Thymus (tissue), 11 donors: ENCODE measurements at regions not wholly inside any gene's neighbourhood (a gene's known extent, or its start where the extent isn't known, plus 50 kb on each side); places are given as distances from the start of the nearest gene placed in this dataset.

Experiments used
- DNase-seq, 9 donors: peaks; one replicate each; pipeline ENCODE4 v3.0.0-alpha.2; 2013; ENCODE audit warnings: low spot score in 9 of 9, low read depth in 6 of 9, missing footprints in 1 of 9
- H3K27ac ChIP-seq, 2 donors: one replicate each; pipeline ENCODE4 v1.5.1; 2013; ENCODE audit warnings: control low read depth in 1 of 2, low read depth in 1 of 2, low read length in 1 of 2, mild to moderate bottlenecking in 1 of 2, moderate library complexity in 1 of 2
- H3K27me3 ChIP-seq, 2 donors: one replicate each; pipeline ENCODE4 v1.5.1; 2013; ENCODE audit warnings: low read length in 1 of 2; ENCODE audit not compliant: control insufficient read depth in 2 of 2, insufficient read depth in 1 of 2
- H3K36me3 ChIP-seq, 2 donors: one replicate each; pipeline ENCODE4 v1.5.1; 2013; ENCODE audit warnings: low read length in 1 of 2, mild to moderate bottlenecking in 1 of 2, moderate library complexity in 1 of 2; ENCODE audit not compliant: control insufficient read depth in 2 of 2, insufficient read depth in 2 of 2
- H3K4me1 ChIP-seq, 2 donors: one replicate each; pipeline ENCODE4 v1.5.1; 2013; ENCODE audit warnings: low read length in 2 of 2; ENCODE audit not compliant: control insufficient read depth in 2 of 2, insufficient read depth in 2 of 2
- H3K4me3 ChIP-seq, 2 donors: one replicate each; pipeline ENCODE4 v1.5.1; 2013; ENCODE audit warnings: low read length in 2 of 2, control low read depth in 1 of 2, mild to moderate bottlenecking in 1 of 2
- H3K9me3 ChIP-seq, 2 donors: one replicate each; pipeline ENCODE4 v1.5.1; 2013; ENCODE audit warnings: low read length in 1 of 2, mild to moderate bottlenecking in 1 of 2; ENCODE audit not compliant: control insufficient read depth in 2 of 2, insufficient read depth in 1 of 2
- WGBS: extraction: QIAGEN DNeasy Blood & Tissue Kit; methylation state at CpG from one replicate; pipeline ENCODE4 v1.1.7; 2013; 5-methylcytosine and 5-hydroxymethylcytosine counted together
- donor health status: healthy.

DNA sequence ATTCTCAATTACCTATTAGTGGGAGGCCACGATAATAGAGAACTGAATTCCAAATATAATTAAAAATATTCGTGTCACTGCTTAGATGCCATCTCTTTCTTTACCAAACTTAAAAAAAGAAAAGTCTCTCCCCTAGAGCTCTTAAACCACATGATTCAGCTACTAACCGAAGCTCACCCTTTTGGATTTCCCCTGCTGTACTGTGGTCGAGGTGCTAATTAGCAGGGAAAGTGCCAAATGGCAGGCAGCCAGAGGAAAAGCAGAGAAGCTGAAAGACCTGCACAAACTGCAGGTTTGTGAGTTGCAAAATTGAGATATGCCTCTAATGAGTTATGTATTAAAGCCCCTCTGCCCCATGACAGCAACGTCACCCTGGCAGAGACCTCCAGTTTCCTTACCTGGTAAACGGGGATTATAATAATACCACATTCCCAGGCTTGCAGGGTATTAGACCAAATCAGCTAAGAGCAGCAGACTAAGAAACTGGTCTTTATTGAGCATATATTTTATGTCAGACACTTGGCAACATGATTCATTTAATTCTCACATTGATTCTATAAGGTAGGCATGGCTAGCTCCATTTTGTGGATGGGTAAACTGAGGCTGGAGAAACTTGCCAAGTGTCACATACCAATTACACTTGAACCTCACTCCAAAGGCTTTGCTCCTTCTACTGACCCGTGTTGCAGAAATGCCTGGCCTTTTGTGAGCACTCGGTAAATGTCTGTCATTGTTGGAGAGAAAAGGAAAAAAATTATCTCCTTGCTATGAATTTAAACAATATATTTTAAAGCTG is 259.7 kb downstream of the LPIN1 start:
- Histone ChIP-seq H3K27ac (no peak overlapping the region), H3K4me1 (no peaks in the 10 kb centered on the region), H3K9me3 (no peaks in the 10 kb centered on the region), H3K4me3 (no peak overlapping the region), H3K36me3 (no peaks in the 10 kb centered on the region), H3K27me3 (no peaks in the 10 kb centered on the region)
- WGBS: 27% methylated on average over 8 of the region's 8 CpGs
- DNase-seq: peak in 6 of 9 donors; percentile 9 to 63 (median 16)

DNA sequence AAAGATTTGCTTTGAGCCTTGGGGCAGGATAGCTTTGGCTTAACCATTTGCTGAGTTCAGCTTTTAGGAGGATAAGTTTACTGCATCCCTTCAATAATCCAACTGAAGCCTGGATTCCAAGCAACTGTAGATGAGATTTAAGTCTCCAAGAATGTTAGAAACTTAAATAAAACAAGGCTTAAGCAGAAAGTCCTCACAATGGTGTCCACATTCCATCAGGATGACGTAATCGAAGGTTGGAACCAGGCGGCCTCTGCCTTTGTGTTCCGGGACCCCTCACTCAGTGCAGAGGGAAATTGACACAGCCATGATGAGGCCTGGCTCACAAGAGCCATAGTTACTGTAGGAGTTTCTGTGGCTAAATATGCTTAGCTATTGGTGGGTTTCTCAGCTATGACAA is 260.4 kb downstream of the LPIN1 start:
- H3K27me3 ChIP-seq: no peaks in the 10 kb centered on the region
- 97% methylated on average over 4 of the region's 4 CpGs for WGBS
- H3K27ac ChIP-seq: no peak overlapping the region
- H3K9me3 ChIP-seq: no peaks in the 10 kb centered on the region
- H3K4me1 ChIP-seq: no peaks in the 10 kb centered on the region
- H3K36me3 ChIP-seq: no peaks in the 10 kb centered on the region
- no peak overlapping the region for H3K4me3 ChIP-seq
- no peak for DNase-seq

DNA sequence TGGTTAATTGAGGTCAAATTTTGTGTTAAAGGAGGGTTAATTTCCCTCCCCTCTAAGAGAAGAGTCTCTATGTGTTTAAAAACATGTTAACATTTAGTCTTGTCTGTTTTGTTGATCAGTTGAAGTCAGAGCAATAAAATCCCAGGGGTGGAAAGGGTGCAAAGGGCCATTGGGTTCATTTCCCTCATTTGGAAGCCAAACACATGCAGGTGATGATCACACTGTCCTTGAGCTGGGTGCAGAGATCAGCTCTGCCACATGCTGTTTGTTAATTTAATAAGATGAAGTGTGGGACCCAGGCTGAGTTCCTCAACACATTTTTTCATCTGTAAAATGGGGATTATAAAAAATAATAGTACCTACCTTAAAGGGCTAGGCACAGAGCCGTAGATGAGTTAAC is 260.9 kb downstream of the LPIN1 start:
- WGBS: 97% methylated on average over 1 of the region's 1 CpG
- H3K27ac ChIP-seq: no peak overlapping the region
- no peak for DNase-seq

DNA sequence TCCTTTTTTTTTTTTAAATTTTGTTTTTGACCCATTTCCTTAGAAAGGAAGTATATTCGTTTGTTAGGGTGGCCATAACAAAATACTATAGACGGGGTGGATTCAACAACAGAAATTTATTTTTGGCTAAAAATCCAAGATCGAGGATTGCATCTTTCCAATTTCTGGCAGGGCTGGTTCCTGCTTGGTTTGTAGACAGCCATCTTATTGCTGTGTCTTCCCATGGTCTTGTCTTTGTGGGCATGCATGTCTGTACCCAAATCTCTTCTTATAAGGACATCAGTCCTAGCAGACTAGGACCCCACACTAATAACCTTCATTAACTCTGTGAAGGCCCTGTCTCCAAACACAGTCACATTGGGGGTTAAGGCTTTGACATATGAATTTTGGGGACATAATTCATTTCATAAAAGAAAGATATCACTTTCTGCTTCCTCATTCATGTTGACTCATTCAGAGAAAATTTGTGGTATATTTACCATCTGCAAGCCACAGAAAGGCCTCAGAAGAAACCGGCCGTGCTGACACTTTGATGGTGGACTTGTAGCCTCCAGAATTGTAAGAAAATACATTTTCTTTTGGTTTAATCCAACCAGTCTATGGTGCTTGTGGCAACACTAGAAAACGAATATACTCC is 262.1 kb downstream of the LPIN1 start:
- Histone ChIP-seq H3K9me3 (no peaks in the 10 kb centered on the region), H3K36me3 (no peaks in the 10 kb centered on the region), H3K27ac (no peak overlapping the region), H3K27me3 (no peaks in the 10 kb centered on the region), H3K4me1 (no peaks in the 10 kb centered on the region), H3K4me3 (no peak overlapping the region)
- DNase-seq: no peak
- 66% methylated on average over 6 of the region's 6 CpGs for WGBS

More for the DNA sequence above, 260.9 kb downstream of the LPIN1 start:
- Histone ChIP-seq H3K36me3 (no peaks in the 10 kb centered on the region), H3K9me3 (no peaks in the 10 kb centered on the region), H3K4me1 (no peaks in the 10 kb centered on the region), H3K4me3 (no peak overlapping the region), H3K27me3 (no peaks in the 10 kb centered on the region)

DNA sequence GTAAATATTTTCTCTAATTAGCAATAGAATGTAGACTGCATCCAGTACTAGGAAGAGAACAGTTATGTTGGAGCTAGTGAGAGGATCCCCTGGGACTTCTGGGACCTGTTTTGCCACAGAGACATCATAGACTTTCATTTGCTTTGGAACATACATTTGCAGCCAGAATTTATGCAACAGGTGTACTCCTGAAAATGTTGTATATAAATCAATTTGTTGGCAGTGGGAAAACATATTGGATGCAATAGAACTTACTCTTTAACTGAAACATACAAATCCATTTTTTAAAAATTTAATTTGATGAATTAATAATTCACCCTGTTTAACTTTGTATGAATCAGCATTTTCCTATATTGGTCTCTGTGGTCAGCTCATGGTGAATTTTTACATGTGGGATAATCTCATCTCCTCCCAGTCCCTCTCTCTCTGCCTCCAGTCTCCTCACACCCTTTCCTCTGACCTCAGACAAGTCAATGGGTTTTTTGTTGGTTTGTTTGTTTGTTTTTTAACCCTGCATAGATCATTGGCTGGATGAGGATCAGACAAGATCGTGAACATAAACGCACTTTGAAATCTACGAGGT is 263.0 kb downstream of the LPIN1 start:
- no peak for DNase-seq
- no peak overlapping the region for H3K4me3 ChIP-seq
- no peaks in the 10 kb centered on the region for H3K4me1 ChIP-seq
- no peaks in the 10 kb centered on the region for H3K9me3 ChIP-seq
- H3K27me3 ChIP-seq: no peaks in the 10 kb centered on the region
- WGBS: 97% methylated on average over 3 of the region's 3 CpGs
- H3K27ac ChIP-seq: no peak overlapping the region
- no peaks in the 10 kb centered on the region for H3K36me3 ChIP-seq

DNA sequence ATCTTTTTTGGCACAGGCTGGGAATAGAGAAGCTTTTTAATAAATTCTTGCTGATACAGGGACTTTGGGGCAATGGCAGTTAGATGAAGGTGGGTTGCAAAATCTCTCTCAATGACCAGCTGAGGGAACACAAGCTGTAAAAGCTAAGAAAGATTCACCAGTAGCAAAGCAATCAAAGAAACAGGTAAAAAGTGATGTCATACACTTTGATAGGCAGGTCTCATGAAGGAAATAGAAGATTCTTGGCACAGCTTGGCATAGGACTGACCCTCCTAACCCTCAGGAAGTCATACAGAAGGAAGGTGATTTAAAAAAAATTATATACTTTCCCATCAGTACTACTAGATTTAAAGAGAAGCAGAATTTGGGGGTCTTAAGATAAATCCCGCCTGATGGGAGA is 263.6 kb downstream of the LPIN1 start:
- no peaks in the 10 kb centered on the region for H3K4me1 ChIP-seq
- DNase-seq: no peak
- no peaks in the 10 kb centered on the region for H3K27me3 ChIP-seq
- H3K36me3 ChIP-seq: no peaks in the 10 kb centered on the region
- no peaks in the 10 kb centered on the region for H3K9me3 ChIP-seq
- WGBS: 98% methylated on average over 1 of the region's 1 CpG
- no peak overlapping the region for H3K27ac ChIP-seq
- H3K4me3 ChIP-seq: no peak overlapping the region

DNA sequence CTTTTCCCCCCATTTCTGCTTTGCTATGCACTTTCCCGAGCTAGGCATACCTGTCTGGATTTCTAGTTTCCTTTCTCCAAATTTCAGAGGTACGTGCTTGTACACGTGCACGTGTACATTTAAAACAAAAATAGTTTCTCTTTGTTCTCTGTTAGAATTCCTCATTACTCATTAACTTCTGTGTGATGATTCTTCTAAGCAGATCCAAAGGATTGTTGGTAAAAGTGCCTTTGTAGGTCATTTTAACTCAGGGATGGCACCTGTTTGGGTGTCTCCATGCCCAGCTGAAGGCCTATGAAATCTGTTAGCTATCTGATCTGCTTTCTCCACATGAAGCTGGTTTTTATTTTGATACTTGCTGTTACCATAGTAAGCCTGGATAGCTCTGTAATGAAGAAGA is 264.3 kb downstream of the LPIN1 start:
- no peaks in the 10 kb centered on the region for H3K9me3 ChIP-seq
- no peaks in the 10 kb centered on the region for H3K4me1 ChIP-seq
- H3K27me3 ChIP-seq: no peaks in the 10 kb centered on the region
- H3K36me3 ChIP-seq: no peaks in the 10 kb centered on the region
- DNase-seq: no peak
- no peak overlapping the region for H3K4me3 ChIP-seq
- WGBS: 93% methylated on average over 4 of the region's 4 CpGs
- H3K27ac ChIP-seq: no peak overlapping the region

DNA sequence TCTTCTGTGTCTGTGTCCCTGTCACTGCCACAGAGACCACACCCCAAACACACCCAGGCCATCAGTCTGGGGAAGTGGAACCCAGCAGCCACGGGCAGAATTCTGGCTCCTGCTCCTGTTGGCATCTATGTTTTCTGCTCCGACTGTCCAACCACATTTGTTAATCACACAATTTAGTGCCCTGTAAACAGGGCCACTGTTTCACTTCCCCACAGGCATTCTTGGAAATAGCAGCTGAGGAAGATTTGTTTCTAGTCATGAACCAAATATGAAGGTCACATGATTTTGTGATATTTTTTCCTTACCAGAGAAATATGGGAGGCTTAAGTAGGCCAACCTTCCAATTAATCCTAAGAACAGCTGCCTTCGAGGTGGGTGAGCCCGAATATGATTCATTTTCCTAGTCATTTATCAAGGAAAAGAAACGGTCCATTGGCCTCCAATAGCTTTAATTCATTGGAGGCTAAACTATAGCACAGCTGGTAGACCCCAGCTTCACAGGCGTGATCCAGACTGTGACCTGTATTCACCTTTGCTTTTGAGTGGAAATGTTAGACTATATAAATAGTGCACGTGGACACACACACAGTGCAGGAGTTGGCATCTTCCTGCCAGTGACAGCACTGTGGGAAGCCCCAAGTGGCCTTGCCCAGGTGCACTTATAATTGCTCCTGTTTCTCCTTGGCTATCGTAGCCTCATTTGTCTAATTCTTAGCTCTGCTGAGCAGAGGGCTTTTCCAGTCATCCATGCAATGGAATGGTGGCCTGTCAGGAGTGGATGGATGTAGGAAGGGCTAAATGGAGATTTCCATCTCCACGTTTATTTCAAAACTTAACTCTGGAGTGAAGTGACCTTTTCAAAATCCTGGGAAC is 267.9 kb downstream of the LPIN1 start:
- H3K4me3 ChIP-seq: no peak overlapping the region
- no peaks in the 10 kb centered on the region for H3K27me3 ChIP-seq
- no peaks in the 10 kb centered on the region for H3K4me1 ChIP-seq
- H3K9me3 ChIP-seq: no peaks in the 10 kb centered on the region
- H3K36me3 ChIP-seq: no peaks in the 10 kb centered on the region
- no peak overlapping the region for H3K27ac ChIP-seq
- WGBS: 81% methylated on average over 9 of the region's 9 CpGs
- no peak for DNase-seq
